ENCODE measurements at regions not wholly inside any gene's neighbourhood (a gene's known extent, or its start where the extent isn't known, plus 50 kb on each side); places are given as distances from the start of the nearest gene placed in this dataset.
"Not testable (repeated sequence)": the region's sequence is repeated elsewhere in the genome, so short reads cannot be mapped to it uniquely, and the experiment has no call there.

- no peak for DNase-seq (ENCODE audit: low spot score)
Observed at GRCh38 chr13:18993884-18994660, 187.6 kb downstream of the TUBA3C start.

GRCh38 chr13:18992791-18993190 is 188.8 kb downstream of the TUBA3C start:
- DNase-seq (ENCODE audit: low spot score) = no peak

- no peak for DNase-seq (ENCODE audit: low spot score)
Observed at GRCh38 chr13:18991060-18991459, 190.6 kb downstream of the TUBA3C start.

DNA sequence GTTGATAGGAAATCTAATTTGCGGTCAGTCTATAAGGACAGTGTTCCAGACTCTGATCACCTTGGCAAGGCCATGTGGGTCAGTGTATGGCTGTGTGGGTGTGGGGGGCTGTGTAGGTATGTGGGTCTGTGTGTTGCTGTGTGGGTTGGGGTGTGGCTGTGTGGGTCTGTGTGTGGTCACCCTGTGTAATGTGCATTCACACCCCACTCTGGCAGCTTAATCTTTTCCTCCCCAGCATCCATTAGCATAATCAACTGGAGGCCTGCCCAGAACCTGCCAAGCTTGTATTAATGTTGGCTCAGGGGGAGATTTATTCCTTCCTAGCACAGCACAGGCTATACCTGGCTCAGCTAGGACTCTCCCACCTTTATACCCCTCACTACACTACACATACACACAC is 203.2 kb downstream of the TUBA3C start:
- no peak for DNase-seq (ENCODE audit: low spot score)

- DNase-seq (ENCODE audit: low spot score) = no peak
Observed at GRCh38 chr13:18977857-18978256, 203.8 kb downstream of the TUBA3C start.

DNA sequence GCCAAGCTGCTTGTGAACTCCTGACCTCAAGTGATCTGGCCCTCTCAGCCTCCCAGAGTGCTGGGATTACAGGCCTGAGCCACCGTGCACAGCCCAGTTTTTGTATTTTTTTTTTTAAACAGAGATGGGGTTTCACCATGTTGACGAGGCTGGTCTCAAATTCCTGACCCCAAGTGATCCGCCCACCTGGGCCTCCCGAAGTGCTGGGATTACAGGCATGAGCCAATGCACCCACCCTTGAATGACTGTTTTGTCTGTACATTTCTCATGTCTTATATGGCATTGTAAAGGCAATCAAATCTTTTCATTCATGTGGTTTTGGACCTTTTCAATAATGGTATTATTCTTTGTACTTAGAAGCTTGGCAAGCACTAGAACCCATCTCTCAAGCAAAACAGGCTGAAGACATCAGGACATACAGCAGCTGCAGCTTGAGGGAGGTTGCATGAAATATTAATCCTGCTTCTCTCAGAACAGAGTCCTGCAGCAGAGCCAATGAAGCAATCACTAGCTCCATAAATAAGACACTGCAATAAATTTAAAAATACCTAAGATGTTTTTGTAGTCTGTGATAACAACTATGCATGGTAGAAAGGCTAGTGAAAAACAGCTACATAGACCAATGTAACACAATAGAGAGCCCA is 209.9 kb downstream of the TUBA3C start:
- no peak for DNase-seq (ENCODE audit: low spot score)

GRCh38 chr13:18965347-18965855 is 216.2 kb downstream of the TUBA3C start:
- no peak for DNase-seq (ENCODE audit: low spot score)

- DNase-seq (ENCODE audit: low spot score) = no peak
Observed at GRCh38 chr13:18964942-18965341, 216.7 kb downstream of the TUBA3C start.

DNA sequence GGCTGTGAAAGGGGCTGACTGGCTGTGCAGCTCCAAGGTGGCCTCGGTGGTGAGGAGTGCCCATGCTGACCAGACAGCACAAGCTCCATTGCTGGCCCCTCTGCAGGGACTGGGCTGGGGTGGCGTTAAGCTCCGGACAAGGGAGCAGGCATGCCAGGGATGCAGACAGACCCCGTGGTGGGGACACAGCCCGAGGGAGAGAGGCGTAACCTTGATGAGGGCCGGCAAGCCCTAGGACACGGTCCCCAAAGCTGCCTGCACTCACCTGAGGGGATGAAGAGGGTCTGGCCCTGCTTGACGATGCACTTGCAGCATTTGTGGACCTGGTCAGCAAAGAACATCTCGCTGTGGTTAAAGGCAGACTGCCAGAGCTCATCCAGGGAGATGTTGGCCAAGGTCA is 217.9 kb downstream of the TUBA3C start:
- DNase-seq (ENCODE audit: low spot score) = not testable (repeated sequence)

GRCh38 chr13:18962168-18962734 is 219.4 kb downstream of the TUBA3C start:
- no peak for DNase-seq (ENCODE audit: low spot score)

- no peak for DNase-seq (ENCODE audit: low spot score)
Observed at GRCh38 chr13:18961383-18962117, 220.1 kb downstream of the TUBA3C start.

GRCh38 chr13:18960637-18961227 is 220.9 kb downstream of the TUBA3C start:
- no peak for DNase-seq (ENCODE audit: low spot score)

GRCh38 chr13:18959996-18960395 is 221.6 kb downstream of the TUBA3C start:
- DNase-seq (ENCODE audit: low spot score) = no peak

DNA sequence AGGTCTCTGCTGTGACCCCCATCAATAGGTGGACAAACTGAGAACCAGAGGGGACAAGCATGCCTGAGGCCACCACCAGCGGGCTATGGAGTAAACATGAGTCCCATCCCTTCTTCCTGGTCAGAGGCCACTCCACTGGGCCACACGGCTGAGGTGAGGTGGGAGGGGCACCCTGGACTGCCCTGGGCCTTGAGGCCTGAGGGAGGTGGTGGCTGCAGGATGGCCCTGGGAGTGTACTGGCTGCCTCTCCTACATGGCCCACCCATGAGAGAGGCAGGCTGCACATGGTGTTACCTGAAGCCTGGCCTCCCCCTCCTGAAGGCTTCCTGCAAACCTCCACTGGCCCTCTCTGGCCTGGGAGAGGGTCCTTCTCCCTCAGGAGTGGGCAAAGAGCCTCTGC is 222.4 kb downstream of the TUBA3C start:
- DNase-seq (ENCODE audit: low spot score) = no peak

GRCh38 chr13:18956473-18957078 is 225.0 kb downstream of the TUBA3C start:
- no peak for DNase-seq (ENCODE audit: low spot score)

- no peak for DNase-seq (ENCODE audit: low spot score)
Observed at GRCh38 chr13:18954254-18954653, 227.4 kb downstream of the TUBA3C start.

- no peak for DNase-seq (ENCODE audit: low spot score)
Observed at GRCh38 chr13:18953139-18953930, 228.3 kb downstream of the TUBA3C start.

GRCh38 chr13:18952225-18953016 is 229.2 kb downstream of the TUBA3C start:
- DNase-seq (ENCODE audit: low spot score) = no peak

DNA sequence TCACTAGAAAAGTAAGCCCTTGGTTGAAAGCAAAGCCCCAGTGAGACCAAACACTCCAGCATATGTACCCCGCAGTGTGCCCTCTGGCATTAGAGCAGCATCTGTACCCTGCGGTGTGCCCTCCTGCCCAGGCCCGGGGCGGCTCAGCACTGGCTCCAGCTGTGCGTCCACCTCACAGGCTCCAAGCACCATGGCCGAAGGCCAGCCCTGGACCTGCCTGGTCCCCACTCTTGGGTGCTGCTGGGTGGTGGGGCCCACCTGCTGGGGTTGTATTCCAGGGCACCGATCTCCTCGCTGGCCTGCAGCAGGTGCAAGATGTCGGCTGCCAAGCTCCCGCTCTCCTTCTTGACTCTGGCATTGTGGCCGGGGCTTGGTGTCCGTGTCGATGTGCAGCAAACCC is 230.2 kb downstream of the TUBA3C start:
- no peak for DNase-seq (ENCODE audit: low spot score)

DNA sequence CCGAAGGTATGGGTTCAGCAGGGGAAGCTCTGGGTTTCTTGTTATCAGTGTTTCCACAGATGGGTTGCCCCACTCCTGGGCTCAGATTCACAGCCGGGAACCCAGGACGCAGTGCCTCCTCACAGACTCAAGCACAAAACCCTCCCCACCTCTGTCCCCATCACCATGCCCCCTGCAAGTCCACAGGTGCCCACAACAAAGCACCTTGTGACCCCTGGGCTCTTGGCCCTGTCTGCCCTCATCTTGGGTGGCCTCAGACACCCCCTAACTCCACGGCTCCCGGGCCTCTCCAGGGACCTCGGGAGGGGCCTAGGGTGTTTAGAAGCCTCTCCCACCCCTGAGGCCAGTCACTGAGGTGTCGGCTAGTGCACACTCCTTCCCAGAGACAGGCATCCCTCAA is 231.7 kb downstream of the TUBA3C start:
- DNase-seq (ENCODE audit: low spot score) = no peak
